ENCODE measurements at regions not wholly inside any gene's neighbourhood (a gene's known extent, or its start where the extent isn't known, plus 50 kb on each side); places are given as distances from the start of the nearest gene placed in this dataset.
"Not testable (repeated sequence)": the region's sequence is repeated elsewhere in the genome, so short reads cannot be mapped to it uniquely, and the experiment has no call there.

DNA sequence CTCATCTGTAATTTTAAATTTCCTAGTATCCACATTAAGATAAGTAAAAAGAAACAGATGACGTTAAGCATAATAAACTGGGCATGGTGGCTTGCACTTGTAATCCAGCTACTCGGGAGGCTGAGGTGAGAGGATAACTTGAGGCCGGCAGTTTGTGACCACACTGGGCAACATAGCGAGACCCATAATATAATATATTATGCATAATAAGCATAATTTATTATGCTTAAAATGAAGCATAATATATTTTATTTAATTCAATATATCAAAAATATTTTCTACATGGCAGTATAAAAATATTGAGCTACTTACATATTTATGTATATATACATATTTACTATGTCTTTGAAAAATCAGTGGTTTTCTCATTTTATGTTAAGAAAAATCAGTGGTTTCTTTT lies 128.3 kb downstream of the GOSR1 start:
- no peak for DNase-seq (ENCODE audit: low read depth)
- TF ChIP-seq, protein P1, sequence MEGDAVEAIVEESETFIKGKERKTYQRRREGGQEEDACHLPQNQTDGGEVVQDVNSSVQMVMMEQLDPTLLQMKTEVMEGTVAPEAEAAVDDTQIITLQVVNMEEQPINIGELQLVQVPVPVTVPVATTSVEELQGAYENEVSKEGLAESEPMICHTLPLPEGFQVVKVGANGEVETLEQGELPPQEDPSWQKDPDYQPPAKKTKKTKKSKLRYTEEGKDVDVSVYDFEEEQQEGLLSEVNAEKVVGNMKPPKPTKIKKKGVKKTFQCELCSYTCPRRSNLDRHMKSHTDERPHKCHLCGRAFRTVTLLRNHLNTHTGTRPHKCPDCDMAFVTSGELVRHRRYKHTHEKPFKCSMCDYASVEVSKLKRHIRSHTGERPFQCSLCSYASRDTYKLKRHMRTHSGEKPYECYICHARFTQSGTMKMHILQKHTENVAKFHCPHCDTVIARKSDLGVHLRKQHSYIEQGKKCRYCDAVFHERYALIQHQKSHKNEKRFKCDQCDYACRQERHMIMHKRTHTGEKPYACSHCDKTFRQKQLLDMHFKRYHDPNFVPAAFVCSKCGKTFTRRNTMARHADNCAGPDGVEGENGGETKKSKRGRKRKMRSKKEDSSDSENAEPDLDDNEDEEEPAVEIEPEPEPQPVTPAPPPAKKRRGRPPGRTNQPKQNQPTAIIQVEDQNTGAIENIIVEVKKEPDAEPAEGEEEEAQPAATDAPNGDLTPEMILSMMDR (IDR thresholded peaks at IDR 0.05; ENCODE audit: insufficient read depth, low read depth, low read length), result no peak
- ChIA-PET POLR2A (no interaction called here), CTCF (no interaction called here)
- no peaks in the 10 kb centered on the region for H3K36me3 ChIP-seq (ENCODE audit: control insufficient read depth, insufficient read depth, low read length)
- no peaks in the 10 kb centered on the region for H3K27me3 ChIP-seq (ENCODE audit: control insufficient read depth, insufficient read depth, low read length)
- no peak overlapping the region for H3K4me3 ChIP-seq (ENCODE audit: low read depth, low read length)

DNA sequence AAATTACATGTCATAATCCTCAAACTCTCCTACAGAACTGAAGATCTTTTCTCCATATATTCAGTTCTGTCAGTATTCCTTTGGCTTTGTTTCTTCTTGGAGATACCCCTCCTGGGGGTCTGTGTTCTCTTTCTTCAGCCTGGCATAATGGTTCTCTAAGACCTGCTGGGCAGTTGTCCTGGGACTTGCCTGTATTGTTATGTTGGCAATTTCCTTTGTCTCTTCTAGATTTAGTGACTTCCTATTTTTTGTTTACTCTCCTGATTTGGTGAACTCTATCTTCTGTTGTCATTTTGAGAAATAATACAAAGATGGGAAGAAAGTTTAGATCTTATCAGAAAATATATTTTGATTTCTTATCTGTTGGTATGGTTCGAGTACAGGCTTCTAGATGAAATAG lies 127.8 kb downstream of the GOSR1 start:
- Histone ChIP-seq H3K4me3 (ENCODE audit: low read depth, low read length) (no peak overlapping the region), H3K27me3 (ENCODE audit: control insufficient read depth, insufficient read depth, low read length) (no peaks in the 10 kb centered on the region), H3K36me3 (ENCODE audit: control insufficient read depth, insufficient read depth, low read length) (no peaks in the 10 kb centered on the region)
- ChIA-PET CTCF (no interaction called here), POLR2A (no interaction called here)
- TF ChIP-seq, protein P1 (IDR thresholded peaks at IDR 0.05; ENCODE audit: insufficient read depth, low read depth, low read length), result no peak
- no peak for DNase-seq (ENCODE audit: low read depth)

DNA sequence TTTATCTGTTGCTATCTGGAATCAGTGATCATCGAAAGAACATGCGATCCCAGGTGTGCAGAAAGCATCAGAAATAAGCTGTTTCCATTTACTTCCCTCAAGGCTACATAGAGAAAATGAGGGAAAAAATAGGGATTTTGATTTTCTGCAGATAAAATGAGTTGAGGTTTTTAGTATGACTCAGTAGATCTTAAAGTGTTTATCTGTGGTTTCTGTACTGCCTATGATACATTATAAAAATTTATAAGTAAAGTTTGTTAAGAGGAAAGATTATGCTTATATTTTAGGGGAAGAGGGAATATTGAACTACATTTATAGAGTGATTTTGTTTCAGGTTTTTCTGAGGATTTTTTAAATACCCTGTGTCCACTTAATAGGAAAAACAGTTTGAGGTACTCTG lies 125.2 kb downstream of the GOSR1 start:
- not testable (repeated sequence) for H3K4me3 ChIP-seq (ENCODE audit: low read depth, low read length)

DNA sequence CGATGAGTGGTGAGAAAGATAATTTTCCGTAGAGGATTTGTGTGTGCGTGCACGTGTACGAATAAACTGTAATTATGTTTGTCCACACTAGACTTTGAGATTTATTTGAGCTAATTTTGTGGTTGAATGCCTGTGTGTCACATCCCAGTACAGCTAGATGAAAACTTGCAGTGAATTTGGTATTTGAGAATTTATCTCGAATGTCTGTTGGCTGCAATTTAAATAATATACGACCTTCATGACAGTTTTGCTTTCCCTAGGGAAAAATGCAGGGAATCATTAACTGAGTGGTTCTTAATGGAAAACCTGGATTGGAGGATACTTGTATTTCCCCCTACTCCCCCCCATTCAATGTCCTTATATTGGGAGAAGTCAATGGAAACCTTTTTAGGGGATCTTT lies 124.8 kb downstream of the GOSR1 start:
- POLR2A ChIA-PET; DNase-seq (ENCODE audit: low read depth); CTCF ChIA-PET; H3K27me3 ChIP-seq (ENCODE audit: control insufficient read depth, insufficient read depth, low read length); H3K36me3 ChIP-seq (ENCODE audit: control insufficient read depth, insufficient read depth, low read length): not testable (repeated sequence)
- H3K4me3 ChIP-seq (ENCODE audit: low read depth, low read length), result peak overlapping the region; percentile 9

More for the DNA sequence above, 125.2 kb downstream of the GOSR1 start:
- POLR2A ChIA-PET; H3K27me3 ChIP-seq (ENCODE audit: control insufficient read depth, insufficient read depth, low read length); H3K36me3 ChIP-seq (ENCODE audit: control insufficient read depth, insufficient read depth, low read length); CTCF ChIA-PET; DNase-seq (ENCODE audit: low read depth): not testable (repeated sequence)

DNA sequence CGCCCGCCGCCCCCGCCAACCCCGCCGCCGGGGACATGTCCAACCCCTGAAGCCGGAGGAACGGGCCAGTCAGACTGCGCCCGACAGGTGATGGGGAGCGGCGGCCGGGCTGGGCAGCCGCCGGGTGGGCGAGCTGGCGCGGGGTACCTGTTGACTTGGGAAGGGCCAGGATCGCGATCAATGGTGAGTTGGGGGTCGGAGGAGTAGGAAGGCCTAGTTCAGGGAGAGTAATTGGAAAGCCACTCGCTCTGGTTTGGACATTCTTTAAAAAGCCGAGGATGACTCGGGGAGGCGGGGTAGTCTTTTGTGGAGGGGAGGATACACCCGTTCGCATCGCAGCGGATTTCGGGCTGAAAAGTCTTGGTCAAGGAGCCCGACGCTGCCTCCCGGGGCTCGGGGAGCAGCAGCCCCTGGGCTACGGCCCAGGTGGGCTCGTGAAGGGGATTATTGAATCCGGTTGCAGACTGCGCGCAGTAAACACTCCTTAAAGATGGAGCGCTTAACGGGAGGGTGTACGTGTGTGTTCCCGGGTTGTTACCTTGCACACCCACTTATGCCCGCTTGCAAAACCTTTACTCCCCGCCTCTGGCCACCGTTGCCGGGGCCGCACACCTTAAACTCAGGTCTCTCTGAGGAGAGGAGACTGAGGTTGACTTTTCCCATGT lies 123.8 kb downstream of the GOSR1 start:
- no peaks in the 10 kb centered on the region for H3K36me3 ChIP-seq (ENCODE audit: control insufficient read depth, insufficient read depth, low read length)
- POLR2A ChIA-PET, result interaction anchor here (1.0 kb wide), 1 partner anchor 108 kb away, joined by 3 read pairs; no protein-coding TSS in a partner anchor
- TF ChIP-seq, protein P1 (IDR thresholded peaks at IDR 0.05; ENCODE audit: insufficient read depth, low read depth, low read length), result no peak
- peak overlapping the region; percentile 77 for H3K4me3 ChIP-seq (ENCODE audit: low read depth, low read length)
- H3K27me3 ChIP-seq (ENCODE audit: control insufficient read depth, insufficient read depth, low read length), result no peaks in the 10 kb centered on the region
- no peak for DNase-seq (ENCODE audit: low read depth)
- CTCF ChIA-PET, result interaction anchor here (0.7 to 2.1 kb wide), 5 partner anchors 14 to 125 kb away, joined by 3 to 6 read pairs (median 3); partner anchors contain the start of gene GOSR1

DNA sequence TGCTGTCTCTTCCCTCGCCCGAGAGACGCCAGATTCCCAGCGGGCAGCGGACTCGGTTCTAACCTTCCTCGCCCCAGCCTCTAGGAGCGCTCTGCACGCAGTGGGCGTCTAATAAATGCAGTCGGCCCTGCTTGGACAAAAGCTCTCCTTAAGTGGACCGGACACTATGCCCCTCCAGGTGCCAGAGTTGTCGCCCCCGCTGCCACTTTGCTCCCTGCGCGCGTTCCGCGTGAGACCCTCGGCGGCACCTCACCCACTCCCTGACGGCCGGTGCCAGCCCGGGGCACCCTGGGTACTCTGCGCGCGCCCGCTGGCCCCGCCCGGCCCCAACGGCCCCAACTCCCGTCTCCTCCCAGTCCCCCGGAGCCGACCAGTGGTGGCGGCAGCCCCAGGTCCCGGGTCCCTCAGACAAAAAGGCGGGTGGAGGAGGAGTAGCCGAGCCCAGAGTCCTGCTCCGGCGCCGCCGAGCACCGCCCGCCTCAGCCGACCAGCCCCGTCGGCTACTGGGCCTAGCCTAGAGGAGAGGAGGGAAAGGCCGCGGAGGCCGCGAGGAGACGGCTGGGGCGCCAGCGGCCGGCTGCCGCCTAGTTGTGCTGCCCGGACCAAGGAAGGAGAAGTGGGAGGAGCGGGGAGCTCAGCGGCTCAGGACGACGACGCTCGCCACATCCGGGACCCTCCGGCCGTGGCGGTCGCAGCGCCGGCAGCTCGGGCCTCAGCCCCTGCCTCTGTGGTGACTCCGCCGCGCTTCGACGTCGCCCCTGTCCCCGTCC lies 123.0 kb downstream of the GOSR1 start:
- CTCF ChIA-PET, result interaction anchor here (0.7 to 2.1 kb wide), 5 partner anchors 13 to 126 kb away, joined by 3 to 6 read pairs (median 3); partner anchors contain the start of gene GOSR1
- DNase-seq (ENCODE audit: low read depth), result no peak
- TF ChIP-seq, protein P1 (IDR thresholded peaks at IDR 0.05; ENCODE audit: insufficient read depth, low read depth, low read length), result peak; percentile 78
- no peaks in the 10 kb centered on the region for H3K27me3 ChIP-seq (ENCODE audit: control insufficient read depth, insufficient read depth, low read length)
- H3K4me3 ChIP-seq (ENCODE audit: low read depth, low read length), result peak overlapping the region; percentile 77
- H3K36me3 ChIP-seq (ENCODE audit: control insufficient read depth, insufficient read depth, low read length), result no peaks in the 10 kb centered on the region
- POLR2A ChIA-PET, result interaction anchor here (1.0 kb wide), 1 partner anchor 109 kb away, joined by 3 read pairs; no protein-coding TSS in a partner anchor

Data from BJ (cell line).